ENCODE measurements at regions not wholly inside any gene's neighbourhood (a gene's known extent, or its start where the extent isn't known, plus 50 kb on each side); places are given as distances from the start of the nearest gene placed in this dataset.

GRCh38 chr5:124593952-124594351 is 152.5 kb downstream of the ZNF608 start:
- no peak overlapping the region for H3K18ac ChIP-seq (ENCODE audit: insufficient read length, low read depth, low read length)
- H4K91ac ChIP-seq (ENCODE audit: insufficient read length, low read depth, low read length): no peak overlapping the region
- H3K4me1 ChIP-seq (ENCODE audit: insufficient read depth, low read length): no peaks in the 10 kb centered on the region
- H3K4me1 Mint-ChIP-seq: peaks cover 18 to 22% of the 10 kb centered on the region in 2 experiments
- H3K27ac Mint-ChIP-seq: no peak overlapping the region
- no peak overlapping the region for H3K14ac ChIP-seq (ENCODE audit: insufficient read depth, low read length)
- no peak overlapping the region for H3K4me2 ChIP-seq (ENCODE audit: insufficient read depth, insufficient read length, low read length)
- no peaks in the 10 kb centered on the region for H3K79me1 ChIP-seq (ENCODE audit: insufficient read depth, low read depth, low read length, poor library complexity, severe bottlenecking)
- no peak for TF ChIP-seq CTCF (conservative IDR thresholded peaks at IDR 0.05)
- H3K27me3 ChIP-seq (ENCODE audit: insufficient read depth, low read length): no peaks in the 10 kb centered on the region
- H2BK120ac ChIP-seq (ENCODE audit: low read depth, low read length, poor library complexity, severe bottlenecking): no peak overlapping the region
- no peak for DNase-seq
- no peaks in the 10 kb centered on the region for H3K9me3 ChIP-seq (ENCODE audit: control insufficient read depth, low read depth, low read length)
- H3K27ac ChIP-seq (ENCODE audit: insufficient read length, low read depth, low read length): no peak overlapping the region
- H3K4me3 Mint-ChIP-seq: no peak overlapping the region
- H3K23me2 ChIP-seq (ENCODE audit: insufficient read length, low read depth, low read length, poor library complexity, severe bottlenecking): no peaks in the 10 kb centered on the region
- H2BK5ac ChIP-seq (ENCODE audit: insufficient read length, low read length): no peak overlapping the region
- WGBS (ENCODE audit: extremely low coverage, insufficient read length, low lambda C conversion rate): no CpG with 5 or more reads among the region's 1 CpG
- H2BK15ac ChIP-seq (ENCODE audit: low read depth, low read length): no peak overlapping the region
- H3K27me3 Mint-ChIP-seq (ENCODE audit: low read depth): no peaks in the 10 kb centered on the region
- no peak overlapping the region for H3K23ac ChIP-seq (ENCODE audit: insufficient read length, low read depth, low read length)
- no peak overlapping the region for H2AFZ ChIP-seq (ENCODE audit: low read length)
- H3K9ac ChIP-seq (ENCODE audit: extremely low read depth, insufficient read length, low read length): no peak overlapping the region
- no peak overlapping the region for H4K5ac ChIP-seq (ENCODE audit: insufficient read length, low read depth, low read length)
- no peaks in the 10 kb centered on the region for H3K79me2 ChIP-seq (ENCODE audit: insufficient read depth, low read length)
- no peak overlapping the region for H3K56ac ChIP-seq (ENCODE audit: insufficient read length, low read depth, low read length)
- H3K36me3 Mint-ChIP-seq (ENCODE audit: insufficient read depth in 1 of 3, low read depth in 3 of 3): peaks cover 0 to 5% (median 3%) of the 10 kb centered on the region in 3 experiments; a peak in 2 of 7 replicates
- no peaks in the 10 kb centered on the region for H4K20me1 ChIP-seq (ENCODE audit: control insufficient read depth, insufficient read depth, insufficient read length)
- H2BK12ac ChIP-seq (ENCODE audit: insufficient read length, low read depth, low read length): no peak overlapping the region
- H3T11ph ChIP-seq (ENCODE audit: low read length): no peak overlapping the region
- H3K4ac ChIP-seq (ENCODE audit: low read depth, low read length): no peak overlapping the region
- H3K9me3 Mint-ChIP-seq: peaks cover 2 to 6% of the 10 kb centered on the region in 2 experiments; a peak in 1 of 5 replicates
- H4K8ac ChIP-seq (replicated peaks; ENCODE audit: insufficient read length, low read depth, low read length): no peak overlapping the region
- no peak overlapping the region for H2BK20ac ChIP-seq (ENCODE audit: low read depth, low read length, poor library complexity, severe bottlenecking)
- no peak overlapping the region for H2AK5ac ChIP-seq (ENCODE audit: insufficient read length, low read length)
